Right lobe of liver (tissue), 6 donors: ENCODE measurements at regions not wholly inside any gene's neighbourhood (a gene's known extent, or its start where the extent isn't known, plus 50 kb on each side); places are given as distances from the start of the nearest gene placed in this dataset.

ENCODE experiments used
- ATAC-seq, 4 donors: fragments of 200-7000 bp; cut with Tn5 transposase; one replicate each; pipeline ENCODE4 v1.9.1; 2020; ENCODE audit warnings: mild to moderate bottlenecking in 4 of 4, moderate library complexity in 4 of 4
- DNase-seq, 3 donors: peaks; one replicate each; pipeline ENCODE4 v3.0.0-alpha.2; 2020
- H3K27ac ChIP-seq, 3 donors: fragments of 200-600 bp; one replicate each; pipeline ENCODE4 v1.8.0; 2022
- H3K27me3 ChIP-seq, 2 donors: fragments of 200-600 bp; one replicate each; pipeline ENCODE4 v1.8.0; 2022
- H3K36me3 ChIP-seq, 4 donors: fragments of 200-600 bp; sonication (generic) in 1 of 4; one replicate each; pipeline versions ENCODE4 v1.5.1 to v1.8.0; 2017 to 2022; ENCODE audit warnings: control low read depth in 1 of 4
- H3K4me1 ChIP-seq, 4 donors: fragments of 200-600 bp; sonication (generic) in 1 of 4; one replicate each; pipeline versions ENCODE4 v1.5.1 to v1.8.0; 2017 to 2022; ENCODE audit warnings: control low read depth in 1 of 4
- H3K4me3 ChIP-seq, 3 donors: fragments of 200-600 bp; one replicate each; pipeline ENCODE4 v1.8.0; 2022
- H3K9me3 ChIP-seq, 4 donors: fragments of 200-600 bp; sonication (generic) in 1 of 4; one replicate each; pipeline versions ENCODE4 v1.5.1 to v1.8.0; 2017 to 2022; ENCODE audit warnings: control low read depth in 1 of 4
- POLR2A ChIP-seq: fragments of 450-650 bp; IDR thresholded peaks from one replicate; pipeline ENCODE4 v1.6.1; 2017; ENCODE audit warnings: antibody characterized with exemption, mild to moderate bottlenecking
- whole genome bisulfite sequencing: methylation state at CpG from one replicate; pipeline ENCODE4 v1.1.6; 2018; ENCODE audit warnings: low coverage, low lambda C conversion rate; ENCODE audit not compliant: insufficient coverage; ENCODE audit errors: missing lambda C conversion rate; 5-methylcytosine and 5-hydroxymethylcytosine counted together
- intact Hi-C, 2 donors: fragments of 100-400 bp; cut with DNase I; formaldehyde crosslinking; loops; one replicate each; pipeline versions ENCODE4 v1.11.2 to v1.14.1; 2022
- TF ChIP-seq, protein P1 (sequence below), 4 donors: fragments of 200-600 bp in 3 of 4; fragments of 450-650 bp in 1 of 4; IDR thresholded peaks; one replicate each; pipeline versions ENCODE4 v1.5.1 to v1.8.0; 2016 to 2022; ENCODE audit warnings: antibody characterized with exemption in 4 of 4, mild to moderate bottlenecking in 2 of 4
- donor health status: DM: no; HTN: yes; CAD: no.
- donor health status: DM: no; HTN: no; CAD: no.
- donor health status: DM: no; HTN: no; CAD: no.
- donor health status: DM: no; HTN: yes; CAD: no.
- donor health status: DM: no; HTN: yes; CAD: no.

GRCh38 chr5:33235824-33236223 lies 204.9 kb upstream of the TARS1 start:
- intact Hi-C loops, result no loop called here
- DNase-seq, result no peak
- 76% methylated on average over 4 of the region's 4 CpGs for WGBS
- no peak for TF ChIP-seq POLR2A
- TF ChIP-seq, protein P1, sequence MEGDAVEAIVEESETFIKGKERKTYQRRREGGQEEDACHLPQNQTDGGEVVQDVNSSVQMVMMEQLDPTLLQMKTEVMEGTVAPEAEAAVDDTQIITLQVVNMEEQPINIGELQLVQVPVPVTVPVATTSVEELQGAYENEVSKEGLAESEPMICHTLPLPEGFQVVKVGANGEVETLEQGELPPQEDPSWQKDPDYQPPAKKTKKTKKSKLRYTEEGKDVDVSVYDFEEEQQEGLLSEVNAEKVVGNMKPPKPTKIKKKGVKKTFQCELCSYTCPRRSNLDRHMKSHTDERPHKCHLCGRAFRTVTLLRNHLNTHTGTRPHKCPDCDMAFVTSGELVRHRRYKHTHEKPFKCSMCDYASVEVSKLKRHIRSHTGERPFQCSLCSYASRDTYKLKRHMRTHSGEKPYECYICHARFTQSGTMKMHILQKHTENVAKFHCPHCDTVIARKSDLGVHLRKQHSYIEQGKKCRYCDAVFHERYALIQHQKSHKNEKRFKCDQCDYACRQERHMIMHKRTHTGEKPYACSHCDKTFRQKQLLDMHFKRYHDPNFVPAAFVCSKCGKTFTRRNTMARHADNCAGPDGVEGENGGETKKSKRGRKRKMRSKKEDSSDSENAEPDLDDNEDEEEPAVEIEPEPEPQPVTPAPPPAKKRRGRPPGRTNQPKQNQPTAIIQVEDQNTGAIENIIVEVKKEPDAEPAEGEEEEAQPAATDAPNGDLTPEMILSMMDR (IDR thresholded peaks at IDR 0.05), result no peak
- Histone ChIP-seq H3K4me1 (peaks cover 0 to 45% (median 17%) of the 10 kb centered on the region in 4 donors), H3K27me3 (no peaks in the 10 kb centered on the region), H3K9me3 (no peaks in the 10 kb centered on the region), H3K4me3 (no peak overlapping the region), H3K36me3 (no peaks in the 10 kb centered on the region), H3K27ac (no peak overlapping the region)
- no peak for ATAC-seq

- TF ChIP-seq POLR2A, result no peak
- TF ChIP-seq, protein P1 (IDR thresholded peaks at IDR 0.05), result no peak
- H3K27me3 ChIP-seq, result no peaks in the 10 kb centered on the region
- no peak overlapping the region for H3K4me3 ChIP-seq
- peaks cover 0 to 49% (median 17%) of the 10 kb centered on the region in 4 donors for H3K4me1 ChIP-seq
- ATAC-seq (no peak), DNase-seq (no peak)
- H3K9me3 ChIP-seq, result no peaks in the 10 kb centered on the region
- H3K36me3 ChIP-seq, result no peaks in the 10 kb centered on the region
- intact Hi-C loops, result no loop called here
- H3K27ac ChIP-seq, result peak overlapping the region in 1 of 3 donors; percentile 71
Observed at GRCh38 chr5:33237471-33237870, 203.3 kb upstream of the TARS1 start.

DNA sequence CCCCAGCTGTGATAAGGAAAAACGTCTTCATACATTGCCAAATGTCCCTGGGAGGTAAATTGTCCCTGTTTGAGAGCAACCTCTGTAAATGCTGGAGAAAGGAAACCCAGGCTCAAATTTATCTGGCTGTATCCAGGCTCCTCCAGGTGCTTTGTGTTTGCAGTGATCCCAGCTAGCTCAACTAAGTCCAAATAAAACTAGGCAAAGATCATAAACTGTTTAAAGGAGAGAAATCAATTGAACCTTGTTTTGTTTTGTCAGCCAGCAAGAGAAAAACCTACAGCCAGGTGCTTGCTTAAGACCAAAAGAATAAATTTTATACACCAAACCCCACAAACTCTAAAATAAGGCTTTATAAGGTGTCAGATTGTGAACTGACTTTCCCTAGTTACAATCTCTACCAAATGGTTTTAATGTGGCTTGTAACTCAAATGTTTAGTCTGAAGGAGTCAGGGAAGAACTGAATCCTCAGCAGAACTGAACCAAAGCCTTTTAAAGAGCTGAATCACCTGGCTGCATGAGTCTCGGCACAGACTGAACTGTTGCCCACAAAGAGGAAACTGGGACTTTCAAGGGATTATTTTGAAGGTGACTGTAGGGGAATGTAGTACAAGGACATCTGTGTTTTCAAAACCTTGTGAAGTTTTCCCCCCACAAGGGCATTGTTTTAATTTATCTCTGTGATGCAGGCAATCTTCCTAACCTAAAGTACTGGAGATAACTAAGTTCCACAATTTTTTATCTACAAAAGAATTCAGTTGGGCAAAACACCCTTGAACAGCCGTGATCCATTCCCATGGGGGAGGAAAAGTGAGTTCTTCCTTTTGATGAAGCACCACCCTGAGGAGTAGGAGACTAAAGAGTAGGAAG lies 201.7 kb upstream of the TARS1 start:
- DNase-seq, result no peak
- H3K4me1 ChIP-seq, result peaks cover 0 to 49% (median 17%) of the 10 kb centered on the region in 4 donors
- H3K4me3 ChIP-seq, result no peak overlapping the region
- no peaks in the 10 kb centered on the region for H3K36me3 ChIP-seq
- peak; percentile 58 to 78 (median 76) for ATAC-seq
- TF ChIP-seq, protein P1 (IDR thresholded peaks at IDR 0.05), result no peak
- no peak for TF ChIP-seq POLR2A
- no peaks in the 10 kb centered on the region for H3K27me3 ChIP-seq
- peak overlapping the region in 2 of 3 donors; percentile 34 to 71 for H3K27ac ChIP-seq
- WGBS, result 11% methylated on average over 3 of the region's 3 CpGs
- intact Hi-C loops, result no loop called here
- H3K9me3 ChIP-seq, result no peaks in the 10 kb centered on the region

- Histone ChIP-seq H3K36me3 (no peaks in the 10 kb centered on the region), H3K4me3 (no peak overlapping the region), H3K27me3 (no peaks in the 10 kb centered on the region), H3K27ac (peak overlapping the region in 2 of 3 donors; percentile 37 to 71), H3K4me1 (peaks cover 0 to 56% (median 17%) of the 10 kb centered on the region in 4 donors), H3K9me3 (no peaks in the 10 kb centered on the region)
- intact Hi-C loops, result no loop called here
- no peak for TF ChIP-seq POLR2A
- 28% methylated on average over 6 of the region's 6 CpGs for WGBS
- ATAC-seq, result peak; percentile 35 to 72 (median 60)
- DNase-seq, result no peak
Observed at GRCh38 chr5:33240558-33240957, 200.2 kb upstream of the TARS1 start.

DNA sequence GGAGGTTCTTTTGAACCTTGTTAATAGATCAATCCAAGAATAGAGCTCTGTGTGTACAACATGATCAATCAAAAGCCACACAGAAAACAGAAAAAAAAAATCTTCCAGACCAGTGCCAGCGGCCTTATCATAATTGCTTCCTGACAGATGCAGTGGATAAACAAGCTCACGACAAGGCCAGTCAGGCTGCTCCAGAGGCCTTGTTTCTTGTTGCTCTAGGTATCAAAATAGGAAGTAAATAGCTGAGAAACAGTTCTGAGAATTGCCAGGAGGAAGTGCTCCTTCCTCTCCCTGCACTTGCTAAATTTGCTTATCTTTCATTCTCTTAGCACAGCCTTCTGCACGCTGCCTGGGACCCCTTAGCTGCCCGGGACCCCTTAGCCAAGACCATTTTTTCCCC lies 199.0 kb upstream of the TARS1 start:
- peak overlapping the region in 1 of 3 donors; percentile 71 for H3K27ac ChIP-seq
- H3K4me3 ChIP-seq, result no peak overlapping the region
- intact Hi-C loops, result no loop called here
- 20% methylated on average over 4 of the region's 4 CpGs for WGBS
- TF ChIP-seq POLR2A, result no peak
- TF ChIP-seq, protein P1 (IDR thresholded peaks at IDR 0.05), result no peak
- peak; percentile 49 to 63 (median 62) for ATAC-seq
- no peaks in the 10 kb centered on the region for H3K27me3 ChIP-seq
- H3K9me3 ChIP-seq, result no peaks in the 10 kb centered on the region
- peaks cover 0 to 56% (median 17%) of the 10 kb centered on the region in 4 donors for H3K4me1 ChIP-seq
- DNase-seq, result no peak
- no peaks in the 10 kb centered on the region for H3K36me3 ChIP-seq
